Hepatocyte (in vitro differentiated cells): ENCODE measurements at regions not wholly inside any gene's neighbourhood (a gene's known extent, or its start where the extent isn't known, plus 50 kb on each side); places are given as distances from the start of the nearest gene placed in this dataset.

Source experiments
- DNase-seq: peaks from one replicate; pipeline ENCODE4 v3.0.0-alpha.2; 2016; ENCODE audit warnings: low spot score
- H2AFZ ChIP-seq: fragments of 200-600 bp; sonication (generic); 2 replicates; pipeline ENCODE4 v1.6.0; 2016; ENCODE audit warnings: antibody characterized with exemption, mild to moderate bottlenecking
- H3K27ac ChIP-seq: fragments of 200-600 bp; sonication (generic); 2 replicates; pipeline ENCODE4 v1.5.1; 2016; ENCODE audit warnings: mild to moderate bottlenecking
- H3K27me3 ChIP-seq: fragments of 200-600 bp; sonication (generic); 2 replicates; pipeline ENCODE4 v1.6.1; 2016
- H3K36me3 ChIP-seq: fragments of 200-600 bp; sonication (generic); replicated peaks from 2 replicates; pipeline ENCODE4 v1.5.1; 2016; ENCODE audit warnings: low read depth; ENCODE audit not compliant: insufficient read depth
- H3K4me1 ChIP-seq: fragments of 200-600 bp; sonication (generic); 2 replicates; pipeline ENCODE4 v1.5.1; 2016; ENCODE audit warnings: mild to moderate bottlenecking, moderate library complexity; ENCODE audit not compliant: insufficient read depth
- H3K4me2 ChIP-seq: fragments of 200-600 bp; sonication (generic); 2 replicates; pipeline ENCODE4 v1.6.0; 2016
- H3K4me3 ChIP-seq: fragments of 200-600 bp; sonication (generic); 2 replicates; pipeline ENCODE4 v1.5.1; 2016; ENCODE audit warnings: mild to moderate bottlenecking
- H3K79me2 ChIP-seq: fragments of 200-600 bp; sonication (generic); 2 replicates; pipeline ENCODE4 v1.6.0; 2017; ENCODE audit warnings: mild to moderate bottlenecking
- H3K9me2 ChIP-seq: fragments of 200-600 bp; sonication (generic); replicated peaks from 2 replicates; pipeline ENCODE4 v1.6.0; 2017; ENCODE audit warnings: mild to moderate bottlenecking; ENCODE audit not compliant: insufficient read depth
- H3K9me3 ChIP-seq: fragments of 200-600 bp; sonication (generic); 2 replicates; pipeline ENCODE4 v1.5.1; 2016; ENCODE audit warnings: low read depth, mild to moderate bottlenecking
- H4K20me1 ChIP-seq: fragments of 200-600 bp; sonication (generic); 2 replicates; pipeline ENCODE4 v1.6.0; 2016; ENCODE audit warnings: mild to moderate bottlenecking; ENCODE audit not compliant: insufficient read depth, poor library complexity, severe bottlenecking
- CTCF ChIP-seq: fragments of 200-600 bp; sonication (generic); IDR thresholded peaks from 2 replicates; pipeline ENCODE4 v1.5.1; 2016; ENCODE audit warnings: antibody characterized with exemption, mild to moderate bottlenecking; ENCODE audit not compliant: poor library complexity
- EZH2 ChIP-seq: fragments of 200-600 bp; sonication (generic); IDR thresholded peaks from 2 replicates; pipeline ENCODE4 v1.6.1; 2016; ENCODE audit warnings: antibody characterized with exemption, mild to moderate bottlenecking, borderline replicate concordance
- EZH2phosphoT487 ChIP-seq: fragments of 200-600 bp; sonication (generic); IDR thresholded peaks from one replicate; pipeline ENCODE4 v1.6.1; 2018; ENCODE audit warnings: antibody characterized with exemption, mild to moderate bottlenecking, low read depth, moderate library complexity; ENCODE audit not compliant: unreplicated experiment, severe bottlenecking
- WGBS: methylation state at CpG from one replicate; pipeline ENCODE4 v1.1.6; 2016; ENCODE audit warnings: low lambda C conversion rate; ENCODE audit errors: missing lambda C conversion rate; 5-methylcytosine and 5-hydroxymethylcytosine counted together

DNA sequence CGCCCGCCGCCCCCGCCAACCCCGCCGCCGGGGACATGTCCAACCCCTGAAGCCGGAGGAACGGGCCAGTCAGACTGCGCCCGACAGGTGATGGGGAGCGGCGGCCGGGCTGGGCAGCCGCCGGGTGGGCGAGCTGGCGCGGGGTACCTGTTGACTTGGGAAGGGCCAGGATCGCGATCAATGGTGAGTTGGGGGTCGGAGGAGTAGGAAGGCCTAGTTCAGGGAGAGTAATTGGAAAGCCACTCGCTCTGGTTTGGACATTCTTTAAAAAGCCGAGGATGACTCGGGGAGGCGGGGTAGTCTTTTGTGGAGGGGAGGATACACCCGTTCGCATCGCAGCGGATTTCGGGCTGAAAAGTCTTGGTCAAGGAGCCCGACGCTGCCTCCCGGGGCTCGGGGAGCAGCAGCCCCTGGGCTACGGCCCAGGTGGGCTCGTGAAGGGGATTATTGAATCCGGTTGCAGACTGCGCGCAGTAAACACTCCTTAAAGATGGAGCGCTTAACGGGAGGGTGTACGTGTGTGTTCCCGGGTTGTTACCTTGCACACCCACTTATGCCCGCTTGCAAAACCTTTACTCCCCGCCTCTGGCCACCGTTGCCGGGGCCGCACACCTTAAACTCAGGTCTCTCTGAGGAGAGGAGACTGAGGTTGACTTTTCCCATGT lies 123.8 kb downstream of the GOSR1 start:
- H3K27ac ChIP-seq: peak overlapping the region; percentile 96
- peak overlapping the region; percentile 79 for H2AFZ ChIP-seq
- peak; percentile 26 for DNase-seq
- no peaks in the 10 kb centered on the region for H3K36me3 ChIP-seq
- under 1% methylated on average over 31 of the region's 49 CpGs for WGBS
- no peaks in the 10 kb centered on the region for H3K27me3 ChIP-seq
- TF ChIP-seq EZH2 (no peak), CTCF (no peak), EZH2phosphoT487 (no peak)
- H3K9me2 ChIP-seq: no peaks in the 10 kb centered on the region
- no peaks in the 10 kb centered on the region for H3K9me3 ChIP-seq
- peaks cover 48% of the 10 kb centered on the region for H3K79me2 ChIP-seq
- H3K4me3 ChIP-seq: peak overlapping the region; percentile 78
- H4K20me1 ChIP-seq: no peaks in the 10 kb centered on the region
- H3K4me1 ChIP-seq: no peaks in the 10 kb centered on the region
- H3K4me2 ChIP-seq: peak overlapping the region; percentile 76

- Histone ChIP-seq H2AFZ (peak overlapping the region; percentile 79), H4K20me1 (no peaks in the 10 kb centered on the region), H3K4me1 (no peaks in the 10 kb centered on the region), H3K9me3 (no peaks in the 10 kb centered on the region), H3K4me3 (peak overlapping the region; percentile 78), H3K9me2 (no peaks in the 10 kb centered on the region), H3K79me2 (peaks cover 41% of the 10 kb centered on the region), H3K36me3 (no peaks in the 10 kb centered on the region), H3K4me2 (peak overlapping the region; percentile 76), H3K27ac (peak overlapping the region; percentile 96), H3K27me3 (no peaks in the 10 kb centered on the region)
- under 1% methylated on average over 70 of the region's 78 CpGs for WGBS
- TF ChIP-seq EZH2phosphoT487 (no peak), EZH2 (no peak), CTCF (peak; percentile 63)
- DNase-seq: peak; percentile 88
Observed at GRCh38 chr17:30600060-30600829, 123.0 kb downstream of the GOSR1 start.

GRCh38 chr17:30599428-30600059 lies 122.3 kb downstream of the GOSR1 start:
- no peaks in the 10 kb centered on the region for H4K20me1 ChIP-seq
- peaks cover 34% of the 10 kb centered on the region for H3K79me2 ChIP-seq
- H2AFZ ChIP-seq: peak overlapping the region; percentile 79
- H3K9me2 ChIP-seq: no peaks in the 10 kb centered on the region
- no peaks in the 10 kb centered on the region for H3K27me3 ChIP-seq
- no peaks in the 10 kb centered on the region for H3K36me3 ChIP-seq
- peak overlapping the region; percentile 96 for H3K27ac ChIP-seq
- WGBS: 38% methylated on average over 13 of the region's 13 CpGs
- peak overlapping the region; percentile 76 for H3K4me2 ChIP-seq
- no peak for TF ChIP-seq EZH2
- TF ChIP-seq CTCF: no peak
- TF ChIP-seq EZH2phosphoT487: no peak
- no peak for DNase-seq
- H3K9me3 ChIP-seq: no peaks in the 10 kb centered on the region
- H3K4me1 ChIP-seq: no peaks in the 10 kb centered on the region
- peak overlapping the region; percentile 78 for H3K4me3 ChIP-seq
